T follicular helper cell (primary cell): ENCODE measurements at regions not wholly inside any gene's neighbourhood (a gene's known extent, or its start where the extent isn't known, plus 50 kb on each side); places are given as distances from the start of the nearest gene placed in this dataset.

Source experiments
- DNase-seq: peaks from one replicate; pipeline ENCODE4 v3.0.0-alpha.2; 2020; ENCODE audit warnings: low read depth

- no peak for DNase-seq
Observed at GRCh38 chr10:21207852-21208646, 310.9 kb upstream of the NEBL start.

- DNase-seq = no peak
Observed at GRCh38 chr10:21205328-21205727, 308.2 kb upstream of the NEBL start.

- no peak for DNase-seq
Observed at GRCh38 chr10:21203473-21204107, 306.5 kb upstream of the NEBL start.

GRCh38 chr10:21202776-21203462 is 305.8 kb upstream of the NEBL start:
- no peak for DNase-seq

DNA sequence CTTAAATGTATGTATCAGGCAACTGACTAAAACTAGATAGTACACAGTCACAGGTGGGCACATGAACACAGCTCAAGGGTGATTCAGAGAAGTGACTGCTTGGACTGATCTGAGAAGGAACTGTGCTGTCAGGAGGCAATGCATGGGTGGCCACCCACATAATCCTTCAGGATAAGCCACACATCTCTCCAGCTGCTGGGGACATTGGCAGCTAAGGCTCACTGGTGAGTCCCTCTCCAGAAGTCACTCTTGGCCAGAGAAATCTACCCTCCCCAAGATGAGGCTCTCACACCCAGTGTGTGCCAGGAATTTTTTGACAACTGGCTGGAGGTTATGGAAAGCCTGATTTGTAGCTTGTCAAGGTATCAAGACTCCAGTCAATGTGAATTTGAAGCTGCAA is 302.4 kb upstream of the NEBL start:
- DNase-seq = no peak

DNA sequence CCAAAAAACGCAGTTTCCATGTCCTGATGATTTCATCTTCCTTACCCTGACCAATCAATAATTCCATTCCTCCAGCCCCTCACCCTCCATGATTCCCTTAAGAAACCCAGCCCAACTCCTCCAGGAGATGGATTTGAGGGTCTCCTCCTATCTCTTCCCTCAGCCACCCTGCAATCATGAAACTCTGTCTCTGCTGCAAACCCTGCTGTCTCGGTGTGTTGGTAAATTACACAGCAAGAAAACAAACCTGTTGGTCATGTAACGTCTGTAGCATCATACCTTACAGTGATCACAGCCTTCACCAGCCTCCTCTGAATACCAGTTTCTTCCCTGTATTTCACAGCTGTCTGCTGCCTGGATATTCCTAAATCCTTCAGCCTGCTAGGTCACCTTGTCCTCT is 300.7 kb upstream of the NEBL start:
- no peak for DNase-seq

GRCh38 chr10:21196822-21197395 is 299.8 kb upstream of the NEBL start:
- no peak for DNase-seq

GRCh38 chr10:21195252-21195651 is 298.1 kb upstream of the NEBL start:
- DNase-seq = no peak

- no peak for DNase-seq
Observed at GRCh38 chr10:21194510-21194993, 297.4 kb upstream of the NEBL start.

DNA sequence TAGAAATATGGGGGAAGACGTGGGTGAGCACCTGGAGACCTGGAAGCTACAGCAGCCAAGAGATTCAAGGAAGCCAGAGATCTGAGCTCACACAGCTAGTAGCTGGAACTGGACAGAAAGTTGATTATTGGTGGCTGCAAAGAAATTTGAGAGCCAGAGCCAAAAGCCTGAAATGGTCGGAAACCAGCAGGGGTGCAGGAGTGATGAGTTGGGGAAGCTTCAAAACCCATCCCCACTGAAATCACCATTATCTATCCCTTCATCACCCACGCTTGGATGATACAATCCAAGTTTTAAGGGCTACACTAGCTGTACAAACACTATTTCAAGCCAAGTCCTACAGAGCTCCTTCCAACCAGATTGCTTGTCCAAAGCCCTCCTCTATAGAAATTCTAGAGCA is 296.1 kb upstream of the NEBL start:
- DNase-seq = no peak

- no peak for DNase-seq
Observed at GRCh38 chr10:21191512-21191911, 294.4 kb upstream of the NEBL start.

DNA sequence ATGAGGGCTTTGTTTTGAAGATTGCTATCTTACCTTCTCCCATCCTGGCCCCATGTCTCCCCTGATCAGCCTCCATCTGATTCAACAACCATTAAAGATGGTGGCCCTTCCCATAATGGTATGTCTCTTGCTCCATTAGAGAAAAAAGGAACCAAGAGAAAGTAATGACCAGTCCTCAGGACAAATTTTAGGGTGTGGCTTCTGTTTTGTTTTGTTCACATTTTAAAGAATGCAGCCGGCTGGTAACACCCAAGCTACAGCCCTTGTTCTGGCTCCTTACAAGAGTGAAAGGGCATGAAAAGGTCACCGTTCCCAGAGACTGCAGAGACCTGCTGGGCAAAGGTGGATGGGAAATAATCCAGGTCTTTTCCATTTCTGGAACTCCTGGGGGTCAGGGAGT is 287.9 kb upstream of the NEBL start:
- no peak for DNase-seq

DNA sequence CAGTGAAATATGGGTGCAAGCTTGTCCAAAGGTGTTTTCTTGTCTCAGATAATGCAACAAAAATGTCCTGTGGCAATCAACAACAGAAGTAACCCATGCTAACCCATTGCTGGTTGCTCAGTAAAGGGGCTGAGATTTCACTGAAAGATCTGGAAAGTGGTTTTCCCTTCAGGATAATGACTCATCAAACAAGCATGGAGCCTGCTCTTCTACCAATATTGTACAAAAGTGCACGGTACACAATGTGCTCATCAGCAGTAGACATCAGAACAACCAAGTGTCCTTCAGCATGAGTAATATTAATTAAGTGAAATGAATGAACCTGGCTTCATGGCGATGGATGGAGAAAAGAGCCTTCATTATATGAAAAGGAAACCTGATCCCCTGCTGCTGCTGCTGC is 287.1 kb upstream of the NEBL start:
- DNase-seq = no peak

DNA sequence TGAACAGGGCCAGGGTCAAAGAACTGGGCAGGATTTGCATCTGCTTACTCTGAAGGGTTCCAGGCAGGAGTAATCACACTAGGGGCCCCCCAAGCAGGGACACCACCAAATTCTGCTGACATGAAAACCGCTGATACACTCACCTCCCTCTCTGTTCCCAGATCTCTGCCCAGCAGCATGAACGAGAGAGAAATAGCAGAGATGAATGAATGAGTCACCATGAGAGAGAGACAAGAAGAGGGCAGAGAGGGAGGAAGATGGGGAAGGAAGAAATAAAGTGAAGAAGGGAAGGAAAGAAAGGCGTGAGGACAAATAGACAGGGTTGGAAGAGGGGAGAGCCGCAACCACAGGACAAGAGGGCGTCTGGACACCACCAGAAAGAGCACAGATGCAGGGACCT is 285.9 kb upstream of the NEBL start:
- DNase-seq = no peak

GRCh38 chr10:21181451-21181850 is 284.3 kb upstream of the NEBL start:
- DNase-seq = no peak

- no peak for DNase-seq
Observed at GRCh38 chr10:21180604-21181003, 283.5 kb upstream of the NEBL start.

DNA sequence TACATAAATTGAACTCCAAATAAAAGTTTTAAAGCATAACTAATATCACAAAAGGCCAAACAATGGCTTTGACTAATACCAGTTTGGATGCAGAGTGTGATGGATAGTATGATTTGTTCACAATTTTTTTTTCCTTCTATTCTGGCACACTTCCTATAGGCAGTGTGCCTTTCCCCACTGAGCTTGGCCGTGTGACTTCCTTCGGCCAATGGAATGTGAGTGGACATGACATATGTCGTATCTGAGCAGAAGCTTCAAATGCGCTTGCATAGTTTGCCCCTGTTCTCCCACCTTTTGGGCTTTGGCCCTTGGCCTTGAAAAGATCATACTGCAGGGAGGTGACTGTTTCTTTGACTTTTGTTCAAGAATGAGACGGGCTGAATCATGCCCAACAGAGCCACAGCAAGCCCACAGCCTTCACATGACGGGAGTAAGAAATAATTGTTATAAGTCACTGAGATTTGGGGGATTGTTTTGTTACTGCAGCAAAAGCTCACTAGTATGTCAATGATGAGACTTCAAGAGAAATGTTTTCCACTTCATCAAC is 279.9 kb upstream of the NEBL start:
- no peak for DNase-seq

GRCh38 chr10:21175797-21176196 is 278.7 kb upstream of the NEBL start:
- no peak for DNase-seq

DNA sequence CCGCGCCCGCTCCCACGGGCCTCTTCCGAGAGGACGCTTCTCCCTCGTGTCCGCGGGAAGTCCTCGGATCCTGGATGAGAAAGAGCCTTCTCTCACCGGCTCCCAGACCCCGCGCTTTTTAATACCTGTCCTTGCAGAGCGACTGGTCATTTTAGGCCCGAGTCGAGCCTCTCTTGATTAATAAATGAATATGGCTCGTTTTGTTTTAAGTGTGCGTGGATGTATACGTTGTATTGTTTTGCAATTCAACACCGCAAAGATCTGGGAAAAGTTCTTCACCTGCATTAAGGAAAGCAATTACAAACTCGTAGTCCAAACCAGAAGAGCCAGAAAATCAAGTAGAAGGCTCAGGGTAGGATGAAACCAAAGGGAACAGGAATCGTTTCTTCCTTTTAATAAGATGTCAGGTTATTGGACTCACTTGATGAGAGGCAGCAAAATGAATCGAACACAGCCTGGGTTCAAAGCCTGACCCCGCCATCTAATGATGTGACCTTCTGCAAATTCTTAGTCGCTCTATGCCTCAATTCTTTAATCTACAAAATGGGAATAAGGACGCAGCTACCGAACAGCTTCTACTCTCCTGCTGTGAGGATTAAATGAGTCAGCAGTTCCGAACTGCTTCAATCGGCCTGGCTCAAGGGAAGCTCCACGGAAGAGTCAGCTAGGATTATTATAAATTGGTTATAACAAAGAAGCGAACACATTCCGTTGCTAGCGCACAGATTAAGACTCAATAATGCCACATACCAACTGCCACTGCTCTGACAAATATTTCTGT is 277.8 kb upstream of the NEBL start:
- no peak for DNase-seq

DNA sequence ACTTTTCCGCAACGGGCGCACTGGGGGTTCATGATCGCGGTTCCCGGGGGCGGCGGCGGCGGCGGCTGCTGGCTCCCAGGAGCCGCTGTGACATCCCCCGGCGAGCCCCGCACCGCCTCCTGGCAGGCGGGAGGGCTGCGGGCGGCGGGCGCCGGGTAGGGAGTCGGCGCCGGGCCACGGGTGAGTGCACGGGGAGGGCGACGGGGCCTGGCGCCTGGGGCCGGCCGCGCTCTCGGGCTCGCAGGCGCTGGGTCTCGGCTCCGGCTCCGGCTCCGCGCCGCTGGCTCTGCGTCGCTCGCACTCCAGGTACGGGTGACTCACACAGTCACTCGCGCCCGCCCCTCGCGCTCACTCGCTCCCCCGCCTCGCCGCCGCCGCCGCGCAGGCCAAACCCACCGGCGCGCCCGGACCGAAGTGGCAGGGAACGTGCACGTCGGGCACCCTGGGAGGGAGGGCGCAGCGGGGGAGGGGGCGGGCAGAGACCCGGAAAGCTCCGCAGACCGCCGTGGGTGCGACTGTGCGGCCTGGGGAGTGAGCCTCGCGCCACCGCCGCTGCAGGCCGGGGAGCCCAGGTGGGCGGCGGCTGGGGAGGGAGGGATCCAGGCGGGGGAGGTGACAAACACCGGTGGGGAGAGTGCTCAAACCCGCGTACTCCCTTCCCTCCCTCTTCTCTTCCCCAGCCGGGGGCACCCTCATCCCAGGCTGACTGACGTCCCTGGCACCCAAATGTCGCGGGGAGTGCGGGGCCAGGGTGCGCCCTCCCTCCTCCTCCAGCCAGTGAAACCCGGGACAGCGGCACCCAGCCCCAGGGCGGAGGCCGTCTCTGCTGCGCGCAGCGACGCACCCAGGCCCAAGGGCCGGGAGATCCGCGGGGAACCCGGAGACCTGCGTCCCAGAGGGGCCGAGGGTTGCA is 276.9 kb upstream of the NEBL start:
- DNase-seq = no peak
